Breast epithelium (tissue), 3 donors: ENCODE measurements at regions not wholly inside any gene's neighbourhood (a gene's known extent, or its start where the extent isn't known, plus 50 kb on each side); places are given as distances from the start of the nearest gene placed in this dataset.

Experiments
- POLR2A ChIP-seq: fragments of 450-650 bp; IDR thresholded peaks from one replicate; pipeline ENCODE4 v1.6.1; 2016; ENCODE audit warnings: antibody characterized with exemption, mild to moderate bottlenecking, moderate library complexity
- POLR2AphosphoS5 ChIP-seq, 3 donors: sonication (generic); formaldehyde crosslinking; IDR thresholded peaks; one replicate each; pipeline ENCODE4 v1.6.1; 2017; ENCODE audit warnings: antibody characterized with exemption in 3 of 3

DNA sequence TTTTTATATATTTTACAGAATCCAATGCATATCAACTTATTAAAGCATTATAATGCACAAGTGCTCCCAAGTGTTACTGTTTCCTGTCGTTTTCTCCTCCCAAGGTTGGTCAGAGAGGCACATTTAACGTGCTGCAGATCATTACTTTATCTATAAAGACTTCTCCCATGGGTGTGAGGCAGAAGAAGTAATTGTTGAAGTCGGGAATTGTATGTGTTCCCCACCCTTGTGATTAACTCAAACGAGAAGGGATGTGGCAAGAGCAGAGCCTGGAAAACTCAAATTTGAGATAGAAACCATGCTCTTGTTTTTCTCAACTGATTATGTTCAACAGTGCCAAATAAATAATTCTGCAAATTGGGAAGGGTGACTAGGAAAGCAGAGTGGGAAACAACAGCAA is 412.5 kb upstream of the ADAMTS5 start:
- TF ChIP-seq POLR2A (no peak), POLR2AphosphoS5 (IDR thresholded peaks at IDR 0.05) (no peak)
